K562 (cell line): ENCODE measurements at regions not wholly inside any gene's neighbourhood (a gene's known extent, or its start where the extent isn't known, plus 50 kb on each side); places are given as distances from the start of the nearest gene placed in this dataset.
A peak's percentile ranks its signal among the peaks of the same experiment; 100 is the strongest.

ENCODE experiments used
- ATAC-seq: fragments of 200-7000 bp; cut with Tn5 transposase; 3 replicates; pipeline ENCODE4 v1.9.1; 2020; ENCODE audit warnings: moderate library complexity
- BruUV-seq: library from RNA; stranded (reverse); fragments of 400-500 nt; replicated peaks from 2 replicates; lab custom pipeline; 2021; lab: Mats Ljungman, UMichigan
- CTCF ChIA-PET: fragments of 300-600 bp; formaldehyde crosslinking; extraction: SDS; loops from one replicate; lab custom pipeline; 2021; ENCODE audit warnings: low intra/inter-chr PET ratio; lab: Yijun Ruan, JAX
- POLR2A ChIA-PET: fragments of 300-600, 350-650 bp; sonication (Branson Sonifier 250); formaldehyde crosslinking; extraction: SDS; loops from one replicate; lab custom pipeline; 2021; ENCODE audit warnings: antibody characterized with exemption, inconsistent platforms; lab: Yijun Ruan, JAX
- DNase-seq, 4 experiments: peaks; one replicate each; pipeline versions ENCODE4 v3.0.0 to v3.0.0-alpha.2; 2011 to 2018; ENCODE audit warnings: low spot score in 3 of 4, mixed read lengths in 3 of 4; ENCODE audit errors: extremely low read depth in 1 of 4
- FAIRE-seq: peaks from 2 replicates; lab custom pipeline; 2011; peaks lifted over from hg19 to GRCh38; lab: Jason Lieb, UNC
- H2AFZ ChIP-seq: 2 replicates; pipeline ENCODE4 v1.6.0; 2011; ENCODE audit warnings: low read depth, low read length, control low read depth, inconsistent platforms
- H3K27ac ChIP-seq: fragments of 200-600 bp; 3 replicates; pipeline ENCODE4 v1.8.0; 2011; ENCODE audit warnings: low read depth, mild to moderate bottlenecking, control low read depth, inconsistent platforms, low read length, moderate library complexity, mixed read lengths; ENCODE audit errors: extremely low read depth
- H3K27me3 ChIP-seq, 2 experiments: fragments of 300-600 bp in 1 of 2; 2 replicates in 1 of 2; 3 replicates in 1 of 2; pipeline versions ENCODE4 v1.6.0 to v1.8.0; 2011; ENCODE audit warnings: inconsistent platforms in 2 of 2, low read length in 2 of 2, mild to moderate bottlenecking in 1 of 2, mixed read lengths in 1 of 2, moderate library complexity in 1 of 2; ENCODE audit not compliant: control insufficient read depth in 2 of 2, insufficient read depth in 2 of 2
- H3K36me3 ChIP-seq: fragments of 300-600 bp; 3 replicates; pipeline ENCODE4 v1.8.0; 2011; ENCODE audit warnings: mild to moderate bottlenecking, low read length, inconsistent platforms; ENCODE audit not compliant: control insufficient read depth, insufficient read depth
- H3K4me1 ChIP-seq, 2 experiments: fragments of 200-600 bp in 1 of 2; replicated peaks in 1 of 2; 2 replicates in 1 of 2; 3 replicates in 1 of 2; pipeline versions ENCODE4 v1.5.1 to v1.8.0; 2011; ENCODE audit warnings: inconsistent platforms in 2 of 2, low read length in 2 of 2, mild to moderate bottlenecking in 1 of 2, mixed read lengths in 1 of 2, moderate library complexity in 1 of 2; ENCODE audit not compliant: control insufficient read depth in 2 of 2, insufficient read depth in 2 of 2
- H3K4me2 ChIP-seq: 2 replicates; pipeline ENCODE4 v1.6.1; 2011; ENCODE audit warnings: low read length, control low read depth, inconsistent platforms, mixed read lengths; ENCODE audit not compliant: insufficient read depth
- H3K4me3 ChIP-seq: fragments of 200-600 bp; sonication (generic), shearing (Covaris generic); 2 replicates; pipeline ENCODE4 v1.5.1; 2016; ENCODE audit warnings: control low read depth, inconsistent platforms
- H3K79me2 ChIP-seq: fragments of 200-600 bp; 3 replicates; pipeline ENCODE4 v1.8.0; 2011; ENCODE audit warnings: low read length, inconsistent platforms; ENCODE audit not compliant: control insufficient read depth, insufficient read depth
- H3K9ac ChIP-seq, 2 experiments: 2 replicates each; pipeline versions ENCODE4 v1.6.0 to v1.6.1; 2011; ENCODE audit warnings: low read depth in 2 of 2, low read length in 2 of 2, control low read depth in 1 of 2, inconsistent platforms in 1 of 2, mild to moderate bottlenecking in 1 of 2, mixed read lengths in 1 of 2; ENCODE audit not compliant: insufficient read depth in 1 of 2
- H3K9me1 ChIP-seq: one replicate; pipeline ENCODE4 v1.6.0; 2011; ENCODE audit warnings: inconsistent platforms, mild to moderate bottlenecking, low read length, moderate library complexity; ENCODE audit not compliant: control insufficient read depth, insufficient read depth
- H3K9me3 ChIP-seq: replicated peaks from 2 replicates; pipeline ENCODE4 v1.5.1; 2011; ENCODE audit warnings: low read depth, low read length, inconsistent platforms; ENCODE audit not compliant: control insufficient read depth, insufficient read depth
- H4K20me1 ChIP-seq: replicated peaks from 2 replicates; pipeline ENCODE4 v1.6.1; 2011; ENCODE audit warnings: low read length, inconsistent platforms, mixed read lengths; ENCODE audit not compliant: control insufficient read depth, insufficient read depth
- GABPA ChIP-seq: fragments of 200-800 bp; sonication (Bioruptor generic); conservative IDR thresholded peaks from 2 replicates; pipeline ENCODE4 v1.6.1; 2016; ENCODE audit warnings: low read depth, missing genetic modification characterization, missing compliant biosample characterization
- NR2C1 ChIP-seq, 2 experiments: fragments of 450-650 bp; IDR thresholded peaks; 2 replicates each; pipeline ENCODE4 v1.6.1; 2017; ENCODE audit warnings: mild to moderate bottlenecking in 2 of 2, antibody characterized with exemption in 1 of 2, inconsistent platforms in 1 of 2, missing compliant biosample characterization in 1 of 2, missing genetic modification characterization in 1 of 2
- NR2C2 ChIP-seq, 2 experiments: fragments of 200-800 bp in 1 of 2; sonication (Bioruptor generic) in 1 of 2; sonication (generic) in 1 of 2; formaldehyde crosslinking in 1 of 2; IDR thresholded peaks; 2 replicates each; pipeline versions ENCODE4 v1.6.1 to v1.8.0; 2016 to 2022; ENCODE audit warnings: mild to moderate bottlenecking in 1 of 2, missing compliant biosample characterization in 1 of 2, missing genetic modification characterization in 1 of 2, missing genetic modification reagents in 1 of 2
- PCBP1 ChIP-seq: fragments of 200-400 bp; formaldehyde crosslinking; IDR thresholded peaks from 2 replicates; pipeline ENCODE4 v1.6.1; 2018; ENCODE audit warnings: mild to moderate bottlenecking, low read depth, low read length; ENCODE audit not compliant: poor library complexity, severe bottlenecking
- RBBP5 ChIP-seq: fragments of 200-600 bp; sonication (generic); IDR thresholded peaks from 2 replicates; pipeline ENCODE4 v1.6.1; 2012; ENCODE audit warnings: borderline replicate concordance, mild to moderate bottlenecking, low read length, control low read depth, inconsistent platforms; ENCODE audit not compliant: insufficient read depth, poor library complexity, severe bottlenecking
- STAT5A ChIP-seq: IDR thresholded peaks from 2 replicates; pipeline ENCODE4 v1.6.1; 2012; ENCODE audit warnings: low read length, inconsistent platforms, borderline replicate concordance
- ZFPM2 ChIP-seq: fragments of 250-450 bp; sonication (Bioruptor Pico); IDR thresholded peaks from 2 replicates; pipeline ENCODE4 v1.5.1; 2022; ENCODE audit warnings: mild to moderate bottlenecking
- ZNF584 ChIP-seq: fragments of 200-800 bp; sonication (Bioruptor generic); IDR thresholded peaks from 2 replicates; pipeline ENCODE4 v1.6.1; 2016; ENCODE audit warnings: low read depth, mild to moderate bottlenecking, missing genetic modification characterization, missing compliant biosample characterization
- WGBS: fragments of 100-300 bp; shearing (Covaris generic); methylation state at CpG from one replicate; pipeline ENCODE4 v1.1.6; 2016; ENCODE audit warnings: low coverage, mixed read lengths; ENCODE audit not compliant: insufficient coverage; ENCODE audit errors: missing lambda C conversion rate; 5-methylcytosine and 5-hydroxymethylcytosine counted together
- in situ Hi-C: fragments of 300-500 bp; cut with MboI; formaldehyde crosslinking; loops from 4 replicates; pipeline ENCODE4 v1.15.0; 2018; ENCODE audit warnings: inconsistent platforms, mixed read lengths
- intact Hi-C: fragments of 100-400 bp; cut with micrococcal nuclease; formaldehyde crosslinking; loops from 2 replicates; pipeline ENCODE4 v1.14.2; 2022

DNA sequence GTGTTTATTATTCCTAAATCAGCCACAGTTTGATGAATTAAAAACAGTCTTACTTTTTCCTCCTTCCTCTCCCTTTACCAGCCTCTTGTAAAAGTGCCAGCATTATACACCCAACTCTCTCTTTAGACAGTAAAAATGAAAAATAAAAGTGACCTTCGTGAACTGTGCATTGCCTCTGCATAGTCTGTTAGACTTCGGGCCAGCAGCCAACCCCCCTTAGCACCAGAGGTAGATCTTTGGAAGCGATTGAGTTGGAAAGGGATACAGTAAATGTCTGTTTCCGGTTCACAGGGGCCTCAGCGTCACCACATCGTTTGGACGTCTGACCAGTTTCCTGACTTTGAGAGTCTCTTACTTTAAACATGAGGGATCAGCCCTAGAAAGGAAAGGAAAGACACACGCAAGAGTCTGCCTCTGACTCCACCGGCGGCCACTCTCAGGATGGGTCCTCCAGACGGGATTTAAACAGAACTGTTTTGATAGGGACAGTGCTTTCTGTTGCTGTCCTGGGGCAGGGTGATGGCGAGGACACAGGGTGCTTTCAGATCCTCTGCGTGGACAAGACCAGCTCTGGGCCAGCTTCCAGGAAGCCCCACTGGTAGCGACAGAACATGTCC is 206.6 kb upstream of the PREP start:
- Histone ChIP-seq H3K27me3 (no peaks in the 10 kb centered on the region; a peak in 1 of 5 replicates), H3K9ac (no peak overlapping the region), H3K4me2 (peak overlapping the region; percentile 16; the same call in 1 of the 2 replicates), H3K4me1 (no peaks in the 10 kb centered on the region), H3K79me2 (no peaks in the 10 kb centered on the region), H3K27ac (no peak overlapping the region), H3K4me3 (no peak overlapping the region), H2AFZ (peak overlapping the region; percentile 69; the same call in 1 of the 2 replicates), H4K20me1 (no peaks in the 10 kb centered on the region), H3K9me1 (no peaks in the 10 kb centered on the region), H3K9me3 (no peaks in the 10 kb centered on the region), H3K36me3 (no peaks in the 10 kb centered on the region)
- FAIRE-seq, result no peak
- intact Hi-C loops (no loop called here), in situ Hi-C loops (no loop called here)
- no peak for TF ChIP-seq ZNF584 (CRISPR knock-in tag)
- 0 out of 2 replicates have a peak, but pooled peaks have one; percentile 23 for TF ChIP-seq NR2C1 (IDR thresholded peaks at IDR 0.05)
- no peak; the same call in 1 of the 2 replicates for TF ChIP-seq NR2C1 (tag; IDR thresholded peaks at IDR 0.05)
- TF ChIP-seq GABPA (tag), result peak; percentile 58
- no peak for TF ChIP-seq STAT5A
- TF ChIP-seq NR2C2 (CRISPR knock-in tag; IDR thresholded peaks at IDR 0.05), result no peak
- TF ChIP-seq NR2C2 (tag; IDR thresholded peaks at IDR 0.05), result peak; percentile 61; the same call in 1 of the 2 replicates
- no peak for TF ChIP-seq RBBP5
- TF ChIP-seq PCBP1, result no peak
- TF ChIP-seq ZFPM2 (CRISPR knock-in tag), result no peak
- 10% methylated on average over 14 of the region's 14 CpGs for WGBS
- no TSS peak for BruUV-seq
- peak; percentile 40 for ATAC-seq
- DNase-seq, result no peak
- ChIA-PET CTCF (no interaction called here), POLR2A (no interaction called here)
